ENCODE measurements at regions not wholly inside any gene's neighbourhood (a gene's known extent, or its start where the extent isn't known, plus 50 kb on each side); places are given as distances from the start of the nearest gene placed in this dataset.

GRCh38 chr11:122322329-122322728 is 206.3 kb upstream of the BLID start:
- peak; percentile 64 for DNase-seq (ENCODE audit: low read depth)
- no peak overlapping the region for H3K4me3 ChIP-seq (replicated peaks; ENCODE audit: low read depth, low read length)
- no peak for TF ChIP-seq CTCF (IDR thresholded peaks at IDR 0.05; ENCODE audit: low read length, missing control alignments)

- no peak for DNase-seq (ENCODE audit: low read depth)
- TF ChIP-seq CTCF (IDR thresholded peaks at IDR 0.05; ENCODE audit: low read length, missing control alignments), result no peak
- H3K4me3 ChIP-seq (replicated peaks; ENCODE audit: low read depth, low read length), result no peak overlapping the region
These were observed 204.7 kb upstream of the BLID start for GRCh38 chr11:122320671-122321070.

GRCh38 chr11:122319691-122320620 is 203.9 kb upstream of the BLID start:
- no peak for TF ChIP-seq CTCF (IDR thresholded peaks at IDR 0.05; ENCODE audit: low read length, missing control alignments)
- no peak overlapping the region for H3K4me3 ChIP-seq (replicated peaks; ENCODE audit: low read depth, low read length)

GRCh38 chr11:122319085-122319484 is 203.1 kb upstream of the BLID start:
- DNase-seq (ENCODE audit: low read depth), result no peak
- no peak for TF ChIP-seq CTCF (IDR thresholded peaks at IDR 0.05; ENCODE audit: low read length, missing control alignments)
- no peak overlapping the region for H3K4me3 ChIP-seq (replicated peaks; ENCODE audit: low read depth, low read length)

More at GRCh38 chr11:122319691-122320620, 203.9 kb upstream of the BLID start:
- no peak for DNase-seq (ENCODE audit: low read depth)

GRCh38 chr11:122317305-122317704 is 201.3 kb upstream of the BLID start:
- no peak for TF ChIP-seq CTCF (IDR thresholded peaks at IDR 0.05; ENCODE audit: low read length, missing control alignments)
- DNase-seq (ENCODE audit: low read depth), result peak; percentile 28
- no peak overlapping the region for H3K4me3 ChIP-seq (replicated peaks; ENCODE audit: low read depth, low read length)

GRCh38 chr11:122313581-122313980 is 197.6 kb upstream of the BLID start:
- DNase-seq (ENCODE audit: low read depth), result no peak
- no peak for TF ChIP-seq CTCF (IDR thresholded peaks at IDR 0.05; ENCODE audit: low read length, missing control alignments)
- no peak overlapping the region for H3K4me3 ChIP-seq (replicated peaks; ENCODE audit: low read depth, low read length)

All from fibroblast of pulmonary artery (primary cell).